ENCODE measurements at regions not wholly inside any gene's neighbourhood (a gene's known extent, or its start where the extent isn't known, plus 50 kb on each side); places are given as distances from the start of the nearest gene placed in this dataset.
"Not testable (repeated sequence)": the region's sequence is repeated elsewhere in the genome, so short reads cannot be mapped to it uniquely, and the experiment has no call there.

DNA sequence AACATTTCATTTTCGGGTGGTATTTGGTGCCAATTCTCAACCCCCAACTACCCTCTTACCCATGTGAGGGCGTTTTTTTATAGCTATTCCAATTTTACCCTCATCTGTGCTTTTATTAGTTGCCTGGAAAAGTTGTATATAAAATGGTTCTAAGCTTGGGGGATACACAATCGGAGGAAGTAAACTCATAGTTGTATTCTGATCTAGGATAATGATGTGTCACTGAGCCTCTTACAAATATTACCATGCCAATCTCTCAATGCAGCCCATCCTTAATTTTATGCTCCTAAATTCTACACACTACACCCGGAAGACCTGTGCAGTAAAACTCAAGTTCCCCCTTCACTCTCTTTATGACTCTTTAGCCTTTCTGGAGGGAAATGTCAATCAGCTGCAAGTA lies 1206.5 kb upstream of the FLRT2 start:
- Mint-ChIP-seq H3K27me3 (ENCODE audit: insufficient read depth, unreplicated experiment) (no peaks in the 10 kb centered on the region), H3K4me1 (ENCODE audit: insufficient read depth, unreplicated experiment) (peaks cover 9% of the 10 kb centered on the region), H3K9me3 (ENCODE audit: unreplicated experiment) (no peaks in the 10 kb centered on the region), H3K27ac (ENCODE audit: low read depth, unreplicated experiment) (peak overlapping the region; percentile 88), H3K4me3 (ENCODE audit: unreplicated experiment) (no peak overlapping the region), H3K36me3 (ENCODE audit: insufficient read depth, unreplicated experiment) (no peaks in the 10 kb centered on the region)
- TF ChIP-seq, protein P1, sequence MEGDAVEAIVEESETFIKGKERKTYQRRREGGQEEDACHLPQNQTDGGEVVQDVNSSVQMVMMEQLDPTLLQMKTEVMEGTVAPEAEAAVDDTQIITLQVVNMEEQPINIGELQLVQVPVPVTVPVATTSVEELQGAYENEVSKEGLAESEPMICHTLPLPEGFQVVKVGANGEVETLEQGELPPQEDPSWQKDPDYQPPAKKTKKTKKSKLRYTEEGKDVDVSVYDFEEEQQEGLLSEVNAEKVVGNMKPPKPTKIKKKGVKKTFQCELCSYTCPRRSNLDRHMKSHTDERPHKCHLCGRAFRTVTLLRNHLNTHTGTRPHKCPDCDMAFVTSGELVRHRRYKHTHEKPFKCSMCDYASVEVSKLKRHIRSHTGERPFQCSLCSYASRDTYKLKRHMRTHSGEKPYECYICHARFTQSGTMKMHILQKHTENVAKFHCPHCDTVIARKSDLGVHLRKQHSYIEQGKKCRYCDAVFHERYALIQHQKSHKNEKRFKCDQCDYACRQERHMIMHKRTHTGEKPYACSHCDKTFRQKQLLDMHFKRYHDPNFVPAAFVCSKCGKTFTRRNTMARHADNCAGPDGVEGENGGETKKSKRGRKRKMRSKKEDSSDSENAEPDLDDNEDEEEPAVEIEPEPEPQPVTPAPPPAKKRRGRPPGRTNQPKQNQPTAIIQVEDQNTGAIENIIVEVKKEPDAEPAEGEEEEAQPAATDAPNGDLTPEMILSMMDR (IDR thresholded peaks at IDR 0.05; ENCODE audit: unreplicated experiment): no peak
- ChIA-PET POLR2A (no interaction called here), CTCF (interaction anchor here (0.6 to 1.1 kb wide), 4 partner anchors 10 to 1324 kb away, joined by 3 to 4 read pairs (median 4); no protein-coding TSS in a partner anchor)
- no peak for DNase-seq (ENCODE audit: unreplicated experiment)
- BruUV-seq (replicated peaks): no TSS peak
- intact Hi-C loops (cut with micrococcal nuclease): no loop called here

DNA sequence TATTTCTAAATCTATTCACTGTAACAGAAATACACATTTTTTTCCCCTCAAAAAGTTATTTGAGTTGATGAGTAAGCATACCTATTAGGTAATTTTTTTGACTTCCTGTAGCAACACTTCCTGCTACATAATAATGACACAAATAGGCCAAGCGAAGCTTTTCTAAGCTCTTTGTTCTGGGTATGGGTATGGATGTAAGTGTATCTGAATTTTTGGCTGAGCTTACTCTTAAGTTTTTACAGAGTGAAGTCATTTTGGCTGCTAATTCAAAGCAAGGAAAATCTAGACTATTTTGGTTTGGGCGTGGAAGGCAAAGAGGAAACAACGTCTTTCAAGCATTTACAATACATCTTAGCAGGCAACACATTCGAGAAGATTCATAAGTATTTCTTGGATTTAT lies 1206.0 kb upstream of the FLRT2 start:
- TF ChIP-seq, protein P1 (IDR thresholded peaks at IDR 0.05; ENCODE audit: unreplicated experiment): no peak
- peak overlapping the region; percentile 88 for H3K27ac Mint-ChIP-seq (ENCODE audit: low read depth, unreplicated experiment)
- intact Hi-C loops (cut with micrococcal nuclease): no loop called here
- peak; percentile 15 for DNase-seq (ENCODE audit: unreplicated experiment)
- H3K9me3 Mint-ChIP-seq (ENCODE audit: unreplicated experiment): no peaks in the 10 kb centered on the region
- H3K27me3 Mint-ChIP-seq (ENCODE audit: insufficient read depth, unreplicated experiment): no peaks in the 10 kb centered on the region
- no peak overlapping the region for H3K4me3 Mint-ChIP-seq (ENCODE audit: unreplicated experiment)
- H3K36me3 Mint-ChIP-seq (ENCODE audit: insufficient read depth, unreplicated experiment): no peaks in the 10 kb centered on the region
- peaks cover 9% of the 10 kb centered on the region for H3K4me1 Mint-ChIP-seq (ENCODE audit: insufficient read depth, unreplicated experiment)
- ChIA-PET POLR2A (no interaction called here), CTCF (interaction anchor here (0.6 to 1.1 kb wide), 3 partner anchors 10 to 1042 kb away, joined by 3 to 4 read pairs (median 4); no protein-coding TSS in a partner anchor)
- no TSS peak for BruUV-seq (replicated peaks)

DNA sequence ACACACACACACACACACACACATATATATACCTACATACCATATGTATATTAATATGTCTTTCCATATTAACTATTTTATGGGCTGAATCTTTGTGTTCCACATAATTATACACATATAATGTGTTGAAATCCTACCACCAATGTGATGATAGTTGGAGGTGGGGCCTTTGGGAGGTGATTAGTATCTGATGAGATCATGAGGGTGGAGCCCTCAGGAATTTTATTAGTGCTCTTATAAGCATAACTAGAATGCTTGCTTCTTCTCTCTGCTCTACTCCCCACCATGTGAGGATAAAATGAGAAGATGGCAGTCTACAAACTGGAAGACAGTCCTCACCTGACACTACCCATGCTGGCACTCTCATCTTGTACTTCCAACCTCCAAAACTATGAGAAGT lies 1193.5 kb upstream of the FLRT2 start:
- ChIA-PET CTCF (interaction anchor here (1.3 kb wide), 1 partner anchor 9 kb away, joined by 6 read pairs; no protein-coding TSS in a partner anchor), POLR2A (interaction anchor here (0.6 kb wide), 1 partner anchor 11 kb away, joined by 3 read pairs; no protein-coding TSS in a partner anchor)
- Mint-ChIP-seq H3K9me3 (ENCODE audit: unreplicated experiment) (peaks cover 5% of the 10 kb centered on the region), H3K4me1 (ENCODE audit: insufficient read depth, unreplicated experiment) (no peaks in the 10 kb centered on the region), H3K27me3 (ENCODE audit: insufficient read depth, unreplicated experiment) (no peaks in the 10 kb centered on the region), H3K36me3 (ENCODE audit: insufficient read depth, unreplicated experiment) (no peaks in the 10 kb centered on the region), H3K4me3 (ENCODE audit: unreplicated experiment) (no peak overlapping the region), H3K27ac (ENCODE audit: low read depth, unreplicated experiment) (no peak overlapping the region)
- DNase-seq (ENCODE audit: unreplicated experiment): no peak
- TF ChIP-seq, protein P1 (IDR thresholded peaks at IDR 0.05; ENCODE audit: unreplicated experiment): no peak
- BruUV-seq (replicated peaks): no TSS peak
- intact Hi-C loops (cut with micrococcal nuclease): no loop called here

DNA sequence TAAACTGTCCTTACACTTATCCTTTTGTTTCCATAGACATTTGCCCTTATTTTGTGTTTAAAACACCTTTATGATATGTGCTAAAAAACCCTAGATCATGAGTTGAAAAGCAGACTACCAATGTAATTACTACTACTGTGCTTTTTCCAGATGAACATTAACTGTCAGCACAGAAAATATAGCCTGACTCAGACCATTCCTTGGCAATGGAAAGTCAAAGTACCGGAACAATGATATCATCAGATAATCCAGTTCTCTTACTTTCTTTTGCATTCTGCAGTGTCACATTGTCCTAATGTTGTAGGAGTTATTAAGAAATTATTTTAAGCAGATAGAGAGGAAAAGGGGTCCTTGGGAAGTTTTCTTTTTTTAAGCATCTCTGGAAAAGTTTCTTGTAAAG lies 1189.0 kb upstream of the FLRT2 start:
- intact Hi-C loops (cut with micrococcal nuclease): no loop called here
- Mint-ChIP-seq H3K4me3 (ENCODE audit: unreplicated experiment) (no peak overlapping the region), H3K36me3 (ENCODE audit: insufficient read depth, unreplicated experiment) (no peaks in the 10 kb centered on the region), H3K4me1 (ENCODE audit: insufficient read depth, unreplicated experiment) (no peaks in the 10 kb centered on the region), H3K27ac (ENCODE audit: low read depth, unreplicated experiment) (no peak overlapping the region), H3K27me3 (ENCODE audit: insufficient read depth, unreplicated experiment) (no peaks in the 10 kb centered on the region), H3K9me3 (ENCODE audit: unreplicated experiment) (peaks cover 7% of the 10 kb centered on the region)
- CTCF ChIA-PET: no interaction called here
- POLR2A ChIA-PET: no interaction called here
- no peak for DNase-seq (ENCODE audit: unreplicated experiment)
- no TSS peak for BruUV-seq (replicated peaks)
- TF ChIP-seq, protein P1 (IDR thresholded peaks at IDR 0.05; ENCODE audit: unreplicated experiment): no peak

DNA sequence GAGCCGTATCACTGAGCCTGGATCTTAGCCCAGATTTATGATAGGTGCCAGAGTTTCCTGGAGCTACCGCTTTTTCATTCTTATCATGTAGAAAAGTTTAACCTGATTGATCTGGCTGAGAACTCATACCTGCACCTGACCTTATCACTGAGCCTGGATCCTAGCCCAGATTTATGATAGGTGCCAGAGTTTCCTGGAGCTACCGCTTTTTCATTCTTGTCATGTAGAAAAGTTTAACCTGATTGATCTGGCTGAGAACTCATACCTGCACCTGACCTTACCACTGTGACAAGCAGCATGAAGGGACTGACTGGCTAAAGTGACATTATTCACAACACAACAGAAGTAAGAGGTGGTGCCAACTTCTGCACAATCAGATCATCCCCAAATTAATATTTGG lies 1188.1 kb upstream of the FLRT2 start:
- H3K27ac Mint-ChIP-seq (ENCODE audit: low read depth, unreplicated experiment); intact Hi-C loops (cut with micrococcal nuclease); H3K27me3 Mint-ChIP-seq (ENCODE audit: insufficient read depth, unreplicated experiment); H3K36me3 Mint-ChIP-seq (ENCODE audit: insufficient read depth, unreplicated experiment); BruUV-seq (replicated peaks); DNase-seq (ENCODE audit: unreplicated experiment); H3K4me3 Mint-ChIP-seq (ENCODE audit: unreplicated experiment); H3K4me1 Mint-ChIP-seq (ENCODE audit: insufficient read depth, unreplicated experiment); POLR2A ChIA-PET; H3K9me3 Mint-ChIP-seq (ENCODE audit: unreplicated experiment); CTCF ChIA-PET: not testable (repeated sequence)
